Naive thymus-derived CD4-positive, alpha-beta T cell (primary cell): ENCODE measurements at regions not wholly inside any gene's neighbourhood (a gene's known extent, or its start where the extent isn't known, plus 50 kb on each side); places are given as distances from the start of the nearest gene placed in this dataset.

Experiments
- ATAC-seq: fragments of 150-1000 bp; cut with Tn5 transposase; 2 replicates; pipeline ENCODE4 v1.10.0; 2021; ENCODE audit warnings: mild to moderate bottlenecking, moderate library complexity
- CTCF ChIA-PET: fragments of 350-600 bp; sonication (Branson Sonifier 250); formaldehyde crosslinking; loops from one replicate; lab custom pipeline; 2021; ENCODE audit warnings: antibody characterized with exemption; lab: Charles Lee
- POLR2A ChIA-PET: fragments of 350-600 bp; sonication (Branson Sonifier 250); formaldehyde crosslinking; loops from one replicate; lab custom pipeline; 2021; ENCODE audit warnings: antibody characterized with exemption, inconsistent platforms; lab: Charles Lee
- DNase-seq, 9 donors: peaks; one replicate each; pipeline versions ENCODE4 v3.0.0 to v3.0.0-alpha.2; 2020 to 2022; ENCODE audit warnings: mixed read lengths in 1 of 9
- H3K27ac ChIP-seq: one replicate; pipeline ENCODE4 v1.7.0; 2013; ENCODE audit warnings: mild to moderate bottlenecking, low read depth, low read length, moderate library complexity
- H3K27me3 ChIP-seq, 2 donors: one replicate each; pipeline ENCODE4 v1.7.0; 2013; ENCODE audit warnings: low read length in 2 of 2, mild to moderate bottlenecking in 2 of 2, moderate library complexity in 2 of 2; ENCODE audit not compliant: control insufficient read depth in 2 of 2, insufficient read depth in 2 of 2
- H3K36me3 ChIP-seq, 3 experiments: 1 replicate in 2 of 3; 2 replicates in 1 of 3; pipeline ENCODE4 v1.7.0; 2013; ENCODE audit warnings: low read length in 3 of 3, mild to moderate bottlenecking in 3 of 3, moderate library complexity in 1 of 3; ENCODE audit not compliant: insufficient read depth in 3 of 3, control insufficient read depth in 2 of 3
- H3K4me1 ChIP-seq, 2 donors: one replicate each; pipeline ENCODE4 v1.7.0; 2013; ENCODE audit warnings: low read length in 2 of 2, mild to moderate bottlenecking in 2 of 2, moderate library complexity in 1 of 2; ENCODE audit not compliant: control insufficient read depth in 2 of 2, insufficient read depth in 2 of 2
- H3K4me3 ChIP-seq: 2 replicates; pipeline ENCODE4 v1.7.0; 2013; ENCODE audit warnings: mild to moderate bottlenecking, low read length
- H3K9me3 ChIP-seq, 3 experiments: 1 replicate in 2 of 3; 2 replicates in 1 of 3; pipeline ENCODE4 v1.7.0; 2013; ENCODE audit warnings: low read length in 3 of 3; ENCODE audit not compliant: control insufficient read depth in 2 of 3
- H3K27ac Mint-ChIP-seq, 9 donors: one replicate each; pipeline ENCODE4 v1.8.0; 2020 to 2022; ENCODE audit warnings: mixed read lengths in 9 of 9, mild to moderate bottlenecking in 8 of 9, moderate library complexity in 5 of 9, inconsistent platforms in 2 of 9
- H3K27me3 Mint-ChIP-seq, 5 donors: one replicate each; pipeline ENCODE4 v1.8.0; 2021 to 2022; ENCODE audit warnings: mixed read lengths in 5 of 5, mild to moderate bottlenecking in 1 of 5
- H3K36me3 Mint-ChIP-seq, 5 donors: one replicate each; pipeline ENCODE4 v1.8.0; 2020 to 2022; ENCODE audit warnings: mixed read lengths in 5 of 5, mild to moderate bottlenecking in 3 of 5, inconsistent platforms in 1 of 5
- H3K4me1 Mint-ChIP-seq, 7 donors: one replicate each; pipeline ENCODE4 v1.8.0; 2020 to 2022; ENCODE audit warnings: mixed read lengths in 7 of 7, mild to moderate bottlenecking in 3 of 7, inconsistent platforms in 1 of 7
- H3K4me3 Mint-ChIP-seq, 10 donors: one replicate each; pipeline ENCODE4 v1.8.0; 2020 to 2022; ENCODE audit warnings: mild to moderate bottlenecking in 10 of 10, mixed read lengths in 10 of 10, moderate library complexity in 6 of 10, inconsistent platforms in 2 of 10
- H3K9me3 Mint-ChIP-seq, 11 donors: one replicate each; pipeline ENCODE4 v1.8.0; 2020 to 2022; ENCODE audit warnings: mixed read lengths in 11 of 11, mild to moderate bottlenecking in 4 of 11, inconsistent platforms in 1 of 11, moderate library complexity in 1 of 11
- intact Hi-C, 2 donors: fragments of 100-400 bp; cut with micrococcal nuclease; formaldehyde crosslinking; loops; one replicate each; pipeline ENCODE4 v1.15.1; 2023

GRCh38 chr7:124399941-124400340, 365.7 kb downstream of the GPR37 start:
- no peak overlapping the region for H3K4me3 Mint-ChIP-seq
- Histone ChIP-seq H3K27ac (no peak overlapping the region), H3K4me3 (no peak overlapping the region), H3K36me3 (no peaks in the 10 kb centered on the region), H3K9me3 (no peaks in the 10 kb centered on the region), H3K4me1 (no peaks in the 10 kb centered on the region), H3K27me3 (no peaks in the 10 kb centered on the region)
- peaks cover 0 to 42% (median 8%) of the 10 kb centered on the region in 11 donors for H3K9me3 Mint-ChIP-seq
- no peaks in the 10 kb centered on the region for H3K36me3 Mint-ChIP-seq
- H3K4me1 Mint-ChIP-seq: no peaks in the 10 kb centered on the region
- DNase-seq (no peak), ATAC-seq (no peak)
- POLR2A ChIA-PET: no interaction called here
- H3K27ac Mint-ChIP-seq: no peak overlapping the region
- intact Hi-C loops: no loop called here
- H3K27me3 Mint-ChIP-seq: no peaks in the 10 kb centered on the region
- CTCF ChIA-PET: no interaction called here

- H3K27ac Mint-ChIP-seq: no peak overlapping the region
- H3K9me3 ChIP-seq: no peaks in the 10 kb centered on the region
- ChIA-PET CTCF (no interaction called here), POLR2A (no interaction called here)
- H3K4me1 Mint-ChIP-seq: no peaks in the 10 kb centered on the region
- no peak overlapping the region for H3K27ac ChIP-seq
- H3K4me3 ChIP-seq: no peak overlapping the region
- intact Hi-C loops: no loop called here
- no peaks in the 10 kb centered on the region for H3K27me3 ChIP-seq
- no peak overlapping the region for H3K4me3 Mint-ChIP-seq
- H3K9me3 Mint-ChIP-seq: peaks cover 0 to 42% (median 8%) of the 10 kb centered on the region in 11 donors
- ATAC-seq: no peak
- no peak for DNase-seq
- H3K4me1 ChIP-seq: no peaks in the 10 kb centered on the region
- no peaks in the 10 kb centered on the region for H3K36me3 Mint-ChIP-seq
- H3K36me3 ChIP-seq: no peaks in the 10 kb centered on the region
- no peaks in the 10 kb centered on the region for H3K27me3 Mint-ChIP-seq
Measured at GRCh38 chr7:124398937-124399552, 366.2 kb upstream of the TMEM229A start.

- ATAC-seq (no peak), DNase-seq (no peak)
- Histone ChIP-seq H3K9me3 (no peaks in the 10 kb centered on the region), H3K27me3 (no peaks in the 10 kb centered on the region), H3K4me3 (no peak overlapping the region), H3K27ac (no peak overlapping the region), H3K36me3 (no peaks in the 10 kb centered on the region), H3K4me1 (no peaks in the 10 kb centered on the region)
- ChIA-PET CTCF (no interaction called here), POLR2A (no interaction called here)
- Mint-ChIP-seq H3K4me3 (no peak overlapping the region), H3K9me3 (peaks cover 0 to 36% (median 8%) of the 10 kb centered on the region in 11 donors), H3K27me3 (no peaks in the 10 kb centered on the region), H3K27ac (no peak overlapping the region), H3K4me1 (no peaks in the 10 kb centered on the region), H3K36me3 (no peaks in the 10 kb centered on the region)
- intact Hi-C loops: no loop called here
Measured at GRCh38 chr7:124397134-124397533, 364.3 kb upstream of the TMEM229A start.

GRCh38 chr7:124390301-124390700, 357.4 kb upstream of the TMEM229A start:
- ChIA-PET POLR2A (no interaction called here), CTCF (no interaction called here)
- H3K27me3 Mint-ChIP-seq: no peaks in the 10 kb centered on the region
- H3K9me3 Mint-ChIP-seq: peaks cover 0 to 5% (median 0%) of the 10 kb centered on the region in 11 donors
- no peaks in the 10 kb centered on the region for H3K4me1 Mint-ChIP-seq
- Histone ChIP-seq H3K27ac (no peak overlapping the region), H3K9me3 (no peaks in the 10 kb centered on the region), H3K27me3 (no peaks in the 10 kb centered on the region), H3K4me3 (no peak overlapping the region), H3K4me1 (no peaks in the 10 kb centered on the region), H3K36me3 (no peaks in the 10 kb centered on the region)
- DNase-seq (no peak), ATAC-seq (no peak)
- H3K27ac Mint-ChIP-seq: no peak overlapping the region
- no peaks in the 10 kb centered on the region for H3K36me3 Mint-ChIP-seq
- intact Hi-C loops: no loop called here
- no peak overlapping the region for H3K4me3 Mint-ChIP-seq

GRCh38 chr7:124388751-124389150, 355.9 kb upstream of the TMEM229A start:
- ATAC-seq: no peak
- no peaks in the 10 kb centered on the region for H3K9me3 ChIP-seq
- intact Hi-C loops: no loop called here
- H3K4me3 Mint-ChIP-seq: no peak overlapping the region
- peaks cover 0 to 5% (median 0%) of the 10 kb centered on the region in 11 donors for H3K9me3 Mint-ChIP-seq
- POLR2A ChIA-PET: no interaction called here
- CTCF ChIA-PET: no interaction called here
- no peaks in the 10 kb centered on the region for H3K4me1 ChIP-seq
- no peaks in the 10 kb centered on the region for H3K27me3 Mint-ChIP-seq
- H3K4me1 Mint-ChIP-seq: no peaks in the 10 kb centered on the region
- H3K36me3 Mint-ChIP-seq: no peaks in the 10 kb centered on the region
- no peaks in the 10 kb centered on the region for H3K36me3 ChIP-seq
- no peak overlapping the region for H3K4me3 ChIP-seq
- no peak overlapping the region for H3K27ac ChIP-seq
- DNase-seq: no peak
- H3K27me3 ChIP-seq: no peaks in the 10 kb centered on the region
- H3K27ac Mint-ChIP-seq: no peak overlapping the region

- ATAC-seq (no peak), DNase-seq (no peak)
- H3K27ac ChIP-seq: no peak overlapping the region
- no peaks in the 10 kb centered on the region for H3K4me1 Mint-ChIP-seq
- no peaks in the 10 kb centered on the region for H3K4me1 ChIP-seq
- no peaks in the 10 kb centered on the region for H3K36me3 Mint-ChIP-seq
- CTCF ChIA-PET: no interaction called here
- H3K27ac Mint-ChIP-seq: no peak overlapping the region
- no peaks in the 10 kb centered on the region for H3K9me3 ChIP-seq
- no peaks in the 10 kb centered on the region for H3K27me3 ChIP-seq
- H3K9me3 Mint-ChIP-seq: peaks cover 0 to 6% (median 0%) of the 10 kb centered on the region in 11 donors
- no peaks in the 10 kb centered on the region for H3K36me3 ChIP-seq
- intact Hi-C loops: no loop called here
- POLR2A ChIA-PET: no interaction called here
- H3K4me3 ChIP-seq: no peak overlapping the region
- H3K4me3 Mint-ChIP-seq: no peak overlapping the region
- no peaks in the 10 kb centered on the region for H3K27me3 Mint-ChIP-seq
Measured at GRCh38 chr7:124387056-124387455, 354.2 kb upstream of the TMEM229A start.

- ChIA-PET POLR2A (no interaction called here), CTCF (no interaction called here)
- Histone ChIP-seq H3K4me1 (no peaks in the 10 kb centered on the region), H3K4me3 (no peak overlapping the region), H3K27me3 (no peaks in the 10 kb centered on the region), H3K27ac (no peak overlapping the region), H3K36me3 (no peaks in the 10 kb centered on the region), H3K9me3 (no peaks in the 10 kb centered on the region)
- DNase-seq (no peak), ATAC-seq (no peak)
- intact Hi-C loops: loop anchor here in 1 of 2 donors (10.0 kb wide), 1 partner anchor 726 kb away; no protein-coding TSS in a partner anchor
- Mint-ChIP-seq H3K27ac (no peak overlapping the region), H3K36me3 (no peaks in the 10 kb centered on the region), H3K4me1 (no peaks in the 10 kb centered on the region), H3K9me3 (peaks cover 0 to 8% (median 0%) of the 10 kb centered on the region in 11 donors), H3K4me3 (no peak overlapping the region), H3K27me3 (no peaks in the 10 kb centered on the region)
Measured at GRCh38 chr7:124379296-124379695, 346.4 kb upstream of the TMEM229A start.
